GM12878 (cell line): ENCODE measurements at regions not wholly inside any gene's neighbourhood (a gene's known extent, or its start where the extent isn't known, plus 50 kb on each side); places are given as distances from the start of the nearest gene placed in this dataset.
"Not testable (repeated sequence)": the region's sequence is repeated elsewhere in the genome, so short reads cannot be mapped to it uniquely, and the experiment has no call there.

Experiments used
- ATAC-seq: fragments of 200-7000 bp; cut with Tn5 transposase; 3 replicates; pipeline ENCODE4 v1.9.1; 2020; ENCODE audit warnings: mild to moderate bottlenecking, moderate library complexity
- BruUV-seq: library from RNA; stranded (reverse); fragments of 400-500 nt; replicated peaks from 2 replicates; lab custom pipeline; 2021; lab: Mats Ljungman, UMichigan
- CTCF ChIA-PET: fragments of 300-600 bp; sonication (Branson Sonifier 250); formaldehyde crosslinking; extraction: SDS; loops from one replicate; lab custom pipeline; 2021; ENCODE audit warnings: inconsistent platforms; lab: Yijun Ruan, JAX
- POLR2A ChIA-PET: fragments of 350-600 bp; formaldehyde crosslinking; extraction: SDS; loops from one replicate; lab custom pipeline; 2021; ENCODE audit warnings: inconsistent platforms; lab: Charles Lee
- RAD21 ChIA-PET: fragments of 300-600 bp; sonication (Branson Sonifier 250); formaldehyde crosslinking; loops from one replicate; lab custom pipeline; 2023; ENCODE audit warnings: antibody characterized with exemption; ENCODE audit not compliant: unreplicated experiment; lab: Charles Lee
- SMC1A ChIA-PET: fragments of 300-600 bp; sonication (Branson Sonifier 250); formaldehyde crosslinking; loops from one replicate; lab custom pipeline; 2023; ENCODE audit not compliant: unreplicated experiment, uncharacterized antibody; lab: Charles Lee
- DNase-seq: peaks from one replicate; pipeline ENCODE4 v3.0.0-alpha.2; 2011; ENCODE audit warnings: low read depth, low spot score
- FAIRE-seq: peaks from 3 replicates; lab custom pipeline; 2011; peaks lifted over from hg19 to GRCh38; lab: Jason Lieb, UNC
- H2AFZ ChIP-seq: 2 replicates; pipeline ENCODE4 v1.6.0; 2011; ENCODE audit warnings: low read depth, low read length, control low read depth; ENCODE audit not compliant: control insufficient read depth
- H3K27ac ChIP-seq: 2 replicates; pipeline ENCODE4 v1.5.1; 2011; ENCODE audit warnings: control low read depth; ENCODE audit not compliant: control insufficient read depth, insufficient read depth
- H3K27me3 ChIP-seq, 2 experiments: replicated peaks in 1 of 2; 2 replicates each; pipeline versions ENCODE4 v1.6.0 to v1.6.1; 2011; ENCODE audit warnings: low read length in 1 of 2; ENCODE audit not compliant: control insufficient read depth in 2 of 2, insufficient read depth in 2 of 2
- H3K36me3 ChIP-seq, 2 experiments: 2 replicates each; pipeline ENCODE4 v1.5.1; 2011; ENCODE audit warnings: low read length in 1 of 2; ENCODE audit not compliant: control insufficient read depth in 2 of 2, insufficient read depth in 2 of 2
- H3K4me1 ChIP-seq: 2 replicates; pipeline ENCODE4 v1.6.1; 2011; ENCODE audit warnings: mild to moderate bottlenecking, low read length, moderate library complexity, mixed read lengths; ENCODE audit not compliant: control insufficient read depth, insufficient read depth
- H3K4me2 ChIP-seq: 2 replicates; pipeline ENCODE4 v1.6.0; 2011; ENCODE audit warnings: control low read depth; ENCODE audit not compliant: control insufficient read depth, insufficient read depth
- H3K4me3 ChIP-seq: fragments of 200-600 bp; sonication (generic); 2 replicates; pipeline ENCODE4 v1.5.1; 2016
- H3K79me2 ChIP-seq: 2 replicates; pipeline ENCODE4 v1.6.0; 2011; ENCODE audit warnings: low read length; ENCODE audit not compliant: control insufficient read depth, insufficient read depth
- H3K9ac ChIP-seq: 2 replicates; pipeline ENCODE4 v1.8.0; 2011; ENCODE audit warnings: low read length, control low read depth, mixed read lengths; ENCODE audit not compliant: control insufficient read depth, insufficient read depth
- H3K9me3 ChIP-seq: replicated peaks from 3 replicates; pipeline ENCODE4 v1.5.1; 2011; ENCODE audit warnings: mild to moderate bottlenecking, low read length; ENCODE audit not compliant: control insufficient read depth, insufficient read depth
- H4K20me1 ChIP-seq: 2 replicates; pipeline ENCODE4 v1.6.0; 2011; ENCODE audit not compliant: control insufficient read depth, insufficient read depth
- ETV6 ChIP-seq, 2 experiments: fragments of 450-650 bp in 1 of 2; IDR thresholded peaks in 1 of 2; conservative IDR thresholded peaks in 1 of 2; 2 replicates each; pipeline ENCODE4 v1.6.1; 2014; ENCODE audit warnings: antibody characterized with exemption in 1 of 2, borderline replicate concordance in 1 of 2, low read depth in 1 of 2, mild to moderate bottlenecking in 1 of 2, moderate library complexity in 1 of 2
- KDM1A ChIP-seq: fragments of 200-600 bp; sonication (generic); IDR thresholded peaks from 2 replicates; pipeline ENCODE4 v1.6.1; 2016; ENCODE audit warnings: borderline replicate concordance
- RELB ChIP-seq: fragments of 450-650 bp; IDR thresholded peaks from 2 replicates; pipeline ENCODE4 v1.6.1; 2017; ENCODE audit warnings: low read depth, mild to moderate bottlenecking, moderate library complexity
- WGBS: methylation state at CpG from one replicate; pipeline ENCODE4 v1.1.6; 2016; ENCODE audit warnings: low lambda C conversion rate; ENCODE audit not compliant: insufficient replicate concordance, insufficient coverage; ENCODE audit errors: missing lambda C conversion rate; 5-methylcytosine and 5-hydroxymethylcytosine counted together
- in situ Hi-C: fragments of 300-500 bp; cut with MboI; formaldehyde crosslinking; loops from 9 replicates; pipeline ENCODE4 v1.14.3; 2018; ENCODE audit warnings: mixed read lengths
- intact Hi-C: fragments of 100-400 bp; cut with micrococcal nuclease; formaldehyde crosslinking; loops from one replicate; pipeline ENCODE4 v1.14.2; 2022; ENCODE audit not compliant: unreplicated experiment

- ChIA-PET RAD21 (no interaction called here), POLR2A (no interaction called here), SMC1A (no interaction called here), CTCF (no interaction called here)
- in situ Hi-C loops (loop anchor here (10.0 kb wide), 1 partner anchor 1890 kb away; no protein-coding TSS in a partner anchor), intact Hi-C loops (no loop called here)
- Histone ChIP-seq H3K4me2 (no peak overlapping the region), H3K9me3 (peaks cover 4% of the 10 kb centered on the region; the same call in 1 of the 3 replicates), H3K4me1 (no peaks in the 10 kb centered on the region), H3K27me3 (no peaks in the 10 kb centered on the region), H2AFZ (no peak overlapping the region), H3K36me3 (no peaks in the 10 kb centered on the region), H3K79me2 (no peaks in the 10 kb centered on the region), H4K20me1 (no peaks in the 10 kb centered on the region), H3K4me3 (no peak overlapping the region), H3K9ac (no peak overlapping the region), H3K27ac (no peak overlapping the region)
- DNase-seq (no peak), FAIRE-seq (no peak), ATAC-seq (no peak)
- BruUV-seq: no TSS peak
- WGBS: 14% methylated on average over 12 of the region's 12 CpGs
- TF ChIP-seq RELB (no peak), ETV6 (conservative IDR thresholded peaks at IDR 0.05 in 1 of 2, IDR thresholded peaks at IDR 0.05 in 1 of 2; ENCODE audit: borderline replicate concordance in 1 of 2, low read depth in 1 of 2) (no peak), KDM1A (no peak)
Observed at GRCh38 chr15:20344601-20345400, 196.8 kb downstream of the GOLGA6L6 start.

- H3K9ac ChIP-seq, H3K36me3 ChIP-seq, H3K27me3 ChIP-seq, H3K4me2 ChIP-seq, H4K20me1 ChIP-seq, H2AFZ ChIP-seq, intact Hi-C loops, DNase-seq, BruUV-seq, H3K4me3 ChIP-seq, H3K4me1 ChIP-seq, FAIRE-seq, POLR2A ChIA-PET, CTCF ChIA-PET, H3K27ac ChIP-seq, H3K79me2 ChIP-seq, ATAC-seq, SMC1A ChIA-PET, H3K9me3 ChIP-seq, RAD21 ChIA-PET: not testable (repeated sequence)
- in situ Hi-C loops: loop anchor here (10.0 kb wide), 1 partner anchor 1891 kb away; no protein-coding TSS in a partner anchor
- WGBS: 27% methylated on average over 10 of the region's 10 CpGs
Observed at GRCh38 chr15:20343395-20344211, 198.0 kb downstream of the GOLGA6L6 start.

- CTCF ChIA-PET, H3K9ac ChIP-seq, H3K27ac ChIP-seq, H3K27me3 ChIP-seq, RAD21 ChIA-PET, H3K4me1 ChIP-seq, H3K4me2 ChIP-seq, intact Hi-C loops, DNase-seq, SMC1A ChIA-PET, H4K20me1 ChIP-seq, FAIRE-seq, POLR2A ChIA-PET, H2AFZ ChIP-seq, ATAC-seq, H3K79me2 ChIP-seq, BruUV-seq, H3K9me3 ChIP-seq, H3K4me3 ChIP-seq, H3K36me3 ChIP-seq: not testable (repeated sequence)
- WGBS: 1% methylated on average over 4 of the region's 4 CpGs
- in situ Hi-C loops: loop anchor here (10.0 kb wide), 1 partner anchor 1892 kb away; no protein-coding TSS in a partner anchor
Observed at GRCh38 chr15:20342601-20343394, 198.8 kb downstream of the GOLGA6L6 start.
